Cardiac fibroblast (primary cell): ENCODE measurements at regions not wholly inside any gene's neighbourhood (a gene's known extent, or its start where the extent isn't known, plus 50 kb on each side); places are given as distances from the start of the nearest gene placed in this dataset.
"Not testable (repeated sequence)": the region's sequence is repeated elsewhere in the genome, so short reads cannot be mapped to it uniquely, and the experiment has no call there.

ENCODE experiments used
- DNase-seq, 2 donors: peaks; one replicate each; pipeline versions ENCODE4 v3.0.0 to v3.0.0-alpha.2; 2010; ENCODE audit warnings: low read depth in 2 of 2
- H3K4me3 ChIP-seq, 2 donors: replicated peaks in 1 of 2; 1 replicate in 1 of 2; 2 replicates in 1 of 2; pipeline ENCODE4 v1.5.1; 2011; ENCODE audit warnings: low read depth in 2 of 2, low read length in 2 of 2, mild to moderate bottlenecking in 2 of 2, moderate library complexity in 1 of 2
- TF ChIP-seq, protein P1 (sequence below): IDR thresholded peaks from one replicate; pipeline ENCODE4 v1.5.1; 2011; ENCODE audit warnings: low read depth, mild to moderate bottlenecking, low read length, inconsistent platforms

DNA sequence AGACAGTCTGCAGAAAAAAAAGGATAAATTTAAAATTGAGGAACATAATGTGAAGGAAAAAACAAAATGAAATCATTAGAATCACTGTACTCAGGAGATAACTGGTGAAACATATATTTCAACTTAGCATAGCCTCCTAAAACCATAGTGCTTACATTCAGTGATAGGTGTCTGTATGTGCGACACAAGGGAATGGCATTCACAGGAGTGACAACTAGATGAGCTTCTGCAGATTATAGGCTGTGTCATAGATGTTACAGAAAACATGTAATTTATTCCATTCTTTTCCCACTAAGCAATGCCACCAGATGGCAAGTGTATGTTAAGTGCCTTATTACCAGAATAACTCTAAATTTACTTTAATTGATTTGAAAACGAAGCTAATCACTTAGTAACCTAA lies 960.0 kb upstream of the PCDH20 start:
- TF ChIP-seq, protein P1, sequence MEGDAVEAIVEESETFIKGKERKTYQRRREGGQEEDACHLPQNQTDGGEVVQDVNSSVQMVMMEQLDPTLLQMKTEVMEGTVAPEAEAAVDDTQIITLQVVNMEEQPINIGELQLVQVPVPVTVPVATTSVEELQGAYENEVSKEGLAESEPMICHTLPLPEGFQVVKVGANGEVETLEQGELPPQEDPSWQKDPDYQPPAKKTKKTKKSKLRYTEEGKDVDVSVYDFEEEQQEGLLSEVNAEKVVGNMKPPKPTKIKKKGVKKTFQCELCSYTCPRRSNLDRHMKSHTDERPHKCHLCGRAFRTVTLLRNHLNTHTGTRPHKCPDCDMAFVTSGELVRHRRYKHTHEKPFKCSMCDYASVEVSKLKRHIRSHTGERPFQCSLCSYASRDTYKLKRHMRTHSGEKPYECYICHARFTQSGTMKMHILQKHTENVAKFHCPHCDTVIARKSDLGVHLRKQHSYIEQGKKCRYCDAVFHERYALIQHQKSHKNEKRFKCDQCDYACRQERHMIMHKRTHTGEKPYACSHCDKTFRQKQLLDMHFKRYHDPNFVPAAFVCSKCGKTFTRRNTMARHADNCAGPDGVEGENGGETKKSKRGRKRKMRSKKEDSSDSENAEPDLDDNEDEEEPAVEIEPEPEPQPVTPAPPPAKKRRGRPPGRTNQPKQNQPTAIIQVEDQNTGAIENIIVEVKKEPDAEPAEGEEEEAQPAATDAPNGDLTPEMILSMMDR, result no peak
- no peak overlapping the region for H3K4me3 ChIP-seq
- DNase-seq, result no peak

DNA sequence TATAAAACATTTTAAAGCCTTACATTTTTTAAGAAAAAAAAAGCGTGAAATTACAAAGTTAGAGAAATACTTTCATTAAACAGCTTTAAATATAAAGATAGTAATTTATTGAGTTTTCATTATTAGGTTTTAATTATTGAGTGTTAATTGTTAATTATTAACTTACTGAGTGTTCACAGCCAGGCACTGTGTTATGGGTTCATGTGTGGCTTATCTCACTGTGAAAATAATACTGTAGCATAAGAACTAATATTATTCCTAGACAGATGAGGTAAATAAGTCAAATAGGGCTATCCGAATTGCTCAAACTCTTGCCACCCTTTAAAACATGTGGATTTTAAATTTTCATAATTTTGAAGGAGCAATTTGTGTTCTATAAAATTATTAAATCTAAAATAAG lies 956.1 kb upstream of the PCDH20 start:
- DNase-seq, result no peak
- TF ChIP-seq, protein P1, result no peak
- no peak overlapping the region for H3K4me3 ChIP-seq

DNA sequence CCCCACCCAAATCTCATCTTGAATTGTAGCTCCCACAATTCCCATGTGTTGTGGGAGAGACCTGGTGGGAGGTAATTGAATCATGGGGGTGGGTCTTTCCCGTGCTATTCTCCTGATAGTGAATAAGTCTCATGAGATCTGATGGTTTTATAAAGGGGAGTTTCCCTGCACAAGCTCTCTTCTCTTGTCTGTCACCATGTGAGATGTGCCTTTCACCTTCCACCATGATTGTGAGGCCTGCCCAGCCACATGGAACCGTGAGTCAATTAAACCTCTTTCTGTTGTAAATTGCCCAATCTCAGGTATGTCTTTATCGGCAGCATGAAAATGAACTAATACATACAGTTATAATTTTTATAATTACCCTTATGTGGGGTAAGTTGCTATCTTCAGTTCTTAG lies 952.3 kb upstream of the PCDH20 start:
- DNase-seq, H3K4me3 ChIP-seq: not testable (repeated sequence)

DNA sequence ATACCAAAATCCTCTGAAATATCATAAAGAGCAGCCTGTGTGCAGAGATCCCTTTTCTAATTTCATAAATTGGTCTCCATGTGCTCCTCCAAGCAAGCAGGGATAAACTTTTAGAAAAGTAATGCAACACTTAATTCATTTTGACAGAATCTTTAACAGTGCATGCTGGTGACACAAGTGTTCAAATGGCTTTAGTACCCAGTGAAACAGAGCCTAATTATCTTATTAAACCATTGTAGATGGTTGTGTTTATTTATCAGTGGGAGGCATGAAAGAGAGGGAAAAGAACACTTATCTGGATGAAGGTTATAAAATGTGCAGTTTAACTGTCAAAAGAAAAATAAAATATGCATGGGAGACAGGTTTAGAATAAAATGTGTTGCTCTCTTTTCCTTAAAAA lies 945.0 kb upstream of the PCDH20 start:
- no peak for DNase-seq
- TF ChIP-seq, protein P1, result no peak
- H3K4me3 ChIP-seq, result no peak overlapping the region

DNA sequence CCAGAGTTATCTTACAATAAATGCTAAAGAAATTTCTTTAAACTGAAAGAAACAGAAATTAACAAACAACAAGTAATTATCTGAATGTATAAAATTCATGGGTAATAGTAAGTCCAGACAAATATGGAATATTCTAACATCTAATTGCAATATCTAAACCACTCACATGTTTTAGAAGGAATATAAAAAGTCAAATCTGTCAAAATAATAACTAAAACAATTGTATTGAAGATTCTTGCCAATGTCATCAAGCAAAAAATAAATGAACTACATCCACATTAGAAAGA lies 942.9 kb upstream of the PCDH20 start:
- TF ChIP-seq, protein P1, result no peak
- no peak for DNase-seq
- no peak overlapping the region for H3K4me3 ChIP-seq

DNA sequence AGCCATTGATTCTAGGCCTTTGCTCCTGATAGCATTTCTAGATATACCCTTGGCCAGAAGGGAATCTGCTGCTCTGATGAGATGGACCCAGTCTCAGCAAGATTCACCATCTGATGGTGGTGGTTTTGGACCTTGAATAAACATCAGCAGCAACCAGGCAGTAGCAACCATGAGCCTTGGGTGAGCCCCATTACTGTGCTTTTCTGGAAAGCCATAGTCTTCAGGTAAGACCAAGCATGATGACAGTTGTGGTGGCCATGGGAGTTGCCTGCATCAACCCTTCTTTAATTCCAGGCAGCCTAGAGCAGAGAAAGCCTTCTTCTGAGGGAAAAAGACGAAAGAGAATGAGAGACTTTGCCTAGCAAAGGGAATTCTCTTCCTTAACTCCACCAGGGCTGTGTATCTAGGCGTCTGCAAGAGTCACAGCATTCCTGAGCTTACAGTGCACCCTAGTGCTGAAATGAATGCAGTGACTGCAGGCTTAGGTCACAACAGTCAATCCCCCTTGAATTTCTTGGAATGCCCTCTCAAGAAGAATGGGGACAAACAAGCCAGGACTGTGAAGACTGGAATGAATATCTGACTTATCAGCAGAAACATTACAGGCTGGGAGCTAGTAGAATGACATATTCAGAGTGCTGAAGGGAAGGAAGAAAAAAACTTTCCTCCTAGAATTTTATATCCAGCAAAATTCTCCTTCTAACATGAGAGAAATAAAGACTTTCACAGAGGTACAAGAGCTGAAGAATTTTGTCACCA lies 942.4 kb upstream of the PCDH20 start:
- TF ChIP-seq, protein P1, result peak; percentile 7
- no peak overlapping the region for H3K4me3 ChIP-seq
- DNase-seq, result peak; percentile 19 to 61

DNA sequence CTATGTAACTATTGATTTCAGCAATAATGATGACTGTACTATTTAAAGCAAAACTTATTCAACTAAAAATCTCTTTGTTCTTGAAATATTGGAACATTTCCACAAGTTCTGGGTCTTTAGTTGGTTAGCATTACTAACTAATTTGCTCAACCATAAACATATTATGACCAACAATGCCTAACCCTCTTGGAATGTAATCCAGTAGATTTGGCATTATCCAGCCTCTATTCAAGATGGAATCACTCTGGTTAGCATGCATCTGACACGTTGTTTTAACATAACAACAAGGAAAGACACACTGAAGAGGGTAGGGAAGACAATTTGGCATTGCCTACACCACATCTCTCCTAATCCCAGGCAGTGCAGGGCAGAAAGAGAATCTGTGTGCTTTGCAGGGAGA lies 941.3 kb upstream of the PCDH20 start:
- H3K4me3 ChIP-seq, result no peak overlapping the region
- DNase-seq, result no peak
- TF ChIP-seq, protein P1, result no peak
